NCI-H2196 (cell line): ENCODE measurements at regions not wholly inside any gene's neighbourhood (a gene's known extent, or its start where the extent isn't known, plus 50 kb on each side); places are given as distances from the start of the nearest gene placed in this dataset.

ENCODE experiments used
- DNase-seq: peaks from one replicate; lab custom pipeline; 2025; ENCODE audit not compliant: unreplicated experiment; lab: John Stamatoyannopoulos, UW

GRCh38 chr5:110916381-110917049, 155.0 kb upstream of the TSLP start:
- no peak for DNase-seq

GRCh38 chr5:110917161-110917875, 154.2 kb upstream of the TSLP start:
- DNase-seq: no peak

DNA sequence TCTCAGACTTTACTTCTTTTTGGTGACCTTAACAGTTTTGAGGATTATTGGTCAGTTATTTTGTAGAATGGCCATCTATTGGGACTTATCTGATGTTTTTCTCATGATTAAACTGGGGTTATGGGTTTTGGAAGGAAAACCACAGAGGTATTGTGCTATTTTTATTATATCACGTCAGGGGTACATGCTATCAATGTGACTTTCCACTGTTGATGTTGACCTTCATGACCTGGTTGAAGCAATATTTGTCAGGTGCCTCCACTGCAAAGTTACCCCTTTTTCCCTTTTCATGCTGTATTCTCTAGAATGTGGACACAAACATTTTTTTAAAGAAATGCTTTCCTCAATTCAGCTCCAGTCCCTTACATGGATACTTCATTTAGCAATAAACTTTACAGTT, 152.8 kb upstream of the TSLP start:
- DNase-seq: no peak

DNA sequence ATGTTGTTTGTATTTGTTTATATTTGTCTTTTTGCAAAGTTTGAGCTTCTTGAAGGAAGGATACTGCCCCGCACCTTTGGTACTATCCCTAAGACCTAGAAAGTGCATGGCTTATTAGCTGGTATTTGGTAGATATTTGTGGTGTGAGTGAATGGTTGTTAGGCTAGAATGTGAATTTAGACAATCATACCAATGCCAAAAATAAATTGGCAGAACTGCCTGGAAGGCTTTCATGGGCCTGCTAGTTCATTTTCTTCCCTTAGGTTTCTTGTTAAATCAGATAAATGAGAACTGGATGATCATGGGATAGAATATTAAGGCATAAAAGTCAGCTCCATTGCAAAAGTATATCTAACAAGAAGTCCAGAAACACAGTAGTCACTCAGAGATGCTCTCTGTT, 147.5 kb upstream of the TSLP start:
- no peak for DNase-seq

GRCh38 chr5:110925398-110925797, 146.1 kb upstream of the TSLP start:
- DNase-seq: no peak

GRCh38 chr5:110925916-110926315, 145.6 kb upstream of the TSLP start:
- no peak for DNase-seq

DNA sequence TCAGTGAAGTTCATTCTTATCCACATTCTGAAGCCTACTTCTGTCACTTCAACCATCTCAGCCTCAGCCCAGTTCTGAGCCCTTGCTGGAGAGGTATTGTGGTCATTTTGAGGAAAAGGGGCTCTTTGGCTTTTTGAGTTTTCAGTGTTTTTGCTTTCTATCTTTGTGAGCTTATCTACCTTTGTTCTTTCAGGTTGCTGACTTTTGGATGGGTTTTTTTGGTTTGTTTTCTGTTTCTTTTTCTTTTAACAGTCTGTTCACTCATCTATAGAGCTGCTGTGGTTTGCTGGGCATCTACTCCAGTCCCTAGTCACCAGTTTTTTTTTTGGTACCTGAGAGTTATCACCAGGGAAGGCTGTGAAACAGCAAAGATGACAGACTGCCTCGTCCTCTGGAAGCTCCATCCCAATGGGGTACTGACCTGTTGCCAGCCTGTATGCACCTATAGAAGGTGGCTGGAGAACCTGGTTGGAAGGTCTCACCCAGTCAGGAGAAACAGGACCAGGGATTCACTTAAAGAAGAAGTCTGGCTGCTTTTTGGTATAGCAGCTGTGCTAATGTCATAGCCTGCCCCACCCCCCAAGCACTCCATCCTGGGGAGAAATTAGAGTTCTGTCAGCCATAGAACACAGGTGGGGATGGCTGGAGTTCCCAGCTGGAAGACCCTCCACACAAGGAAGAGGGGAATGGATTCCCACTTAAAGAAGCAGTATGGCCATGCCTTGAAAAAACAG, 138.6 kb upstream of the TSLP start:
- DNase-seq: no peak

- DNase-seq: no peak
These were observed 131.4 kb upstream of the TSLP start for GRCh38 chr5:110940136-110940535.

GRCh38 chr5:110945874-110946436, 125.6 kb upstream of the TSLP start:
- no peak for DNase-seq

GRCh38 chr5:110951373-110951791, 120.1 kb upstream of the TSLP start:
- DNase-seq: no peak

DNA sequence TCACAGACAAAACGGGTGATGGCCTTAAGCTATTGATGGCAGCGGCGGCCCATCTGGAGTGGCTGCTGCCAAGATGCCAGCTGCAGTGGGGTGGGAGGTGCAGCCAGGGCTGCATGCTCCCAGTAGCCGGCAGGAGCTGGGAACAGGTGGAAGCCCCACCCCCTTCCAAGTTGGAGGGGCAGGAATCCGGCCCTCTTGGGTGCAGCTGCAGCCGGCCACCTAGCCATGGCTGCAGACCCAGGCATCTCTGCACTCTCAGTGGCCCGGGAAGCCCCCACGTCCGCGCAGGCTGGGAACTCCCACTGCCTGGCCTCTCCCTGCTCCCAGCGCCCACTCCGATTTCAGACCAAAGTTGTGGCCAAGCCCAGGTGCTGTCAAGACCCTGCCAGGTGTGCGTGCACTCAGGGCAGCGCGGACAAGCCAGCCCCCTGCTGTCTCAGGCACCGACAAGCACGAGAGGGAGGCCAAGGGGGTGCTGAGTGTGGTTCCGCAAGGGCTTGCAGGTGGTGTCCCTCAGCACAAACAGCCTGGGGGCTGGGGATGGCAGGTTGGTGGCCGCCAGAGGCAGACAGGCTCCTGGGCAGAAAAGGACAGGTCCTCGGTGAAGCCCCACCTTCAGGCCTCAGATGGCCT, 115.1 kb upstream of the TSLP start:
- DNase-seq: no peak

DNA sequence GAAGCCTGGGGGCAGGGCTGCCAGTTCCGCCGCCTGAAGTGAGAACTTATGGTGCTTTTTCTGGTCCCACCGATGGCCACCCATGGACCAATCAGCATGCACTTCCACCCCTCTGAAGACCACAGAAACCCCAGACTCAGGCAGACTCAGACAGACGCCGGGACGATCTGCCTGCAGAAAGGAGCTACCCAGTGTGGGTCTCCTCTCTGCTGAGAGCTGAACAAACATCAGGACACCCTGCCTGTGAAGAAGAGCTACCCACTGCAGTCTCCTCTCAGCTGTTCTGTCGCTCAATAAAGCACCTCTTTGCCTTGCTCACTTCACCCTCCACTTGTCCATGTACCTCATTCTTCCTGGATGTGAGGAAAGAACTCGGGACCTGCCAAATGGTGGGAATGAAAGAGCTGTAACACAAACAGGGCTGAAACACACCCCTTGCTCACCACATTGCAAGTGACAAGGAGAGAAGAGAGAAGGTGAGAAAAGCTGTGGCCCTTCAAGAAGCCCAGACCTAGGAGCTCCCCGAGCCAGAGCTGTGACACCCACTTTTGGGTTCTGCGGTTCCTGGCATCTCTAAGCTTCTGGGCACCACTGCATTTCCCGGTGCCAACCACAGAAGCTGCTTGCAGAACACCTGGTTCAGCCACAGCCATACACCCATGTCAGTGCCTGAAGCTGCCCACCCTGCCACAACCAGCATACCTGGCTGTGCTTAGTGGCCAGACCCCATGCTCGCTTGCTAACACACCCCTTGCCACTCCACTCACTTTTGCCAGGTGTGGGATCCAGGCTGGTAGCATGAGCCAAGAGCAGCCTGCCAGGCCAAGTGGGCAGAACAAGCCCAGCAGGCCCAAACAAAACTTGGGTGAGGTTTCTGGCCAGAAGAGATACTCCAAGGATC, 114.3 kb upstream of the TSLP start:
- DNase-seq: no peak

DNA sequence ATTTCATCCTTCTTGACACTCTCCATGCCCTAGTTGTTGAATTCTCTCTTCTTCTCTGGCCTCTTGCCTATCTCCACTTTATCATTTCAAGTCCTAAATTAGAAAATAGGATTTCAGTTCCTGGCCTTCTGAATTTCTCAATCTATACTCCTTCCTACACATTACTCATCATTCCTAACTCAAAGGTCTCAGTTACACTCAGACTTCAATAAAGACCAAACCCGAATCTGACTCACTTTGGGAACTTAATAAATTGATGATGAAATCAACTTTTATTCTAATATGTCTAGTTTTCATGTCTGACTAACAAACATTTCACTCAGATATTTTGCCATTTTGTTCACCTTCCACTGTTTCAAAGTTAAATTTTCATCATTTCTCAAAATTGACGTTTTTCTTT, 113.6 kb upstream of the TSLP start:
- DNase-seq: no peak

- DNase-seq: no peak
These were observed 108.0 kb upstream of the TSLP start for GRCh38 chr5:110963495-110963894.

GRCh38 chr5:110965773-110966581, 105.5 kb upstream of the TSLP start:
- no peak for DNase-seq

- no peak for DNase-seq
These were observed 103.1 kb upstream of the TSLP start for GRCh38 chr5:110968246-110969005.

DNA sequence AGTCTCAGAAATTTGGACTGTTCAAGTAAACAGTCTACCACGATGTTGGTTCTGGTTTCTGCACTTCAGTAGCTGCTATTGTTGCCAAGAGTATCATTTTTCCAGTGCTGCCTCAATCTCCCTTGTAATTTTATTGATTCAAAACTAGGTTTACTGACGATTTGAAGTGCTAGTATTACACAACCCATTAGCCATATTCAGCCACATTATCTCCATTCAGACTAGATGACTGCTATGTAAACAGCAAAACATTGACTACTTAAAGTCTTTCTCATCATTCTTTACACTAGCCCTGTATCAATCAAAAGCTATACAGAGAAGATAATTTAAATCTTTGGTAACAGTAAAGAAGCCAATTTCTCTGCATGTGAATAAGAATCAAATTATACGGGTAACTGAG, 102.0 kb upstream of the TSLP start:
- DNase-seq: no peak

DNA sequence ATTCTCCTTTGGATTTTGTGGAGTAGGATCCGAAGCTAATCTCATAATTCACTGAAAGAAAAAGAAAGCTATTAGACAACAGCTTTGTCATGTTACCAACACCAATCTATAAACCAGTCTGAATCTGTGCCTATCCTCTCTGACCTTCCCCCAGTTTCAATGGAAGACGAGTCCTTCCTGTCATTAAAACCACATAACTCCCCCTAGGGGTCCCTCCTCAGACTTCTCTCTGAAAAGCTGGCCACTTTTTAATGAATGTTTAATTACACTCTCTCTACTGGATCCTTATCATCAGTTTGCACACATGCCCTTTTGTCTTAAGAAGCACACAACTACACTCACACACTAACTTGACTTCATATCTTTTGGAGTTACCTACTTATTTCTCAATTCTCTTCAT, 98.0 kb upstream of the TSLP start:
- DNase-seq: no peak

GRCh38 chr5:110977915-110978314, 93.6 kb upstream of the TSLP start:
- no peak for DNase-seq
